Tibial nerve (tissue), 3 donors: ENCODE measurements at regions not wholly inside any gene's neighbourhood (a gene's known extent, or its start where the extent isn't known, plus 50 kb on each side); places are given as distances from the start of the nearest gene placed in this dataset.
"Not testable (repeated sequence)": the region's sequence is repeated elsewhere in the genome, so short reads cannot be mapped to it uniquely, and the experiment has no call there.

ENCODE experiments used
- CTCF ChIP-seq, 5 experiments: fragments of 200-600 bp in 3 of 5; fragments of 450-650 bp in 2 of 5; sonication (generic) in 3 of 5; IDR thresholded peaks; one replicate each; pipeline ENCODE4 v1.5.1; 2016 to 2019; ENCODE audit warnings: antibody characterized with exemption in 5 of 5, mild to moderate bottlenecking in 3 of 5, moderate library complexity in 2 of 5
- POLR2A ChIP-seq, 2 donors: fragments of 450-650 bp; IDR thresholded peaks; one replicate each; pipeline ENCODE4 v1.6.1; 2017; ENCODE audit warnings: antibody characterized with exemption in 2 of 2, mild to moderate bottlenecking in 2 of 2, moderate library complexity in 2 of 2

- not testable (repeated sequence) for TF ChIP-seq CTCF, POLR2A (IDR thresholded peaks at IDR 0.05)
Observed at GRCh38 chr3:198098661-198099081, 138.7 kb downstream of the LMLN start.
